Suprapubic skin (tissue), 4 donors: ENCODE measurements at regions not wholly inside any gene's neighbourhood (a gene's known extent, or its start where the extent isn't known, plus 50 kb on each side); places are given as distances from the start of the nearest gene placed in this dataset.

Experiments used
- DNase-seq, 2 donors: peaks; one replicate each; pipeline ENCODE4 v3.0.0-alpha.2; 2019; ENCODE audit warnings: low spot score in 2 of 2
- H3K27ac ChIP-seq: fragments of 200-600 bp; sonication (generic); one replicate; pipeline ENCODE4 v1.5.1; 2019
- H3K27me3 ChIP-seq: fragments of 200-600 bp; sonication (generic); one replicate; pipeline ENCODE4 v1.5.1; 2019
- H3K36me3 ChIP-seq: fragments of 200-600 bp; sonication (generic); one replicate; pipeline ENCODE4 v1.5.1; 2019
- H3K4me1 ChIP-seq: fragments of 200-600 bp; sonication (generic); one replicate; pipeline ENCODE4 v1.5.1; 2019
- H3K4me3 ChIP-seq: fragments of 200-600 bp; sonication (generic); one replicate; pipeline ENCODE4 v1.5.1; 2019; ENCODE audit warnings: mild to moderate bottlenecking
- H3K9me3 ChIP-seq: fragments of 200-600 bp; sonication (generic); one replicate; pipeline ENCODE4 v1.5.1; 2019
- EP300 ChIP-seq: sonication (generic); formaldehyde crosslinking; IDR thresholded peaks from one replicate; pipeline ENCODE4 v1.6.1; 2017; ENCODE audit warnings: antibody characterized with exemption
- POLR2A ChIP-seq, 2 donors: fragments of 450-650 bp; IDR thresholded peaks; one replicate each; pipeline ENCODE4 v1.6.1; 2017; ENCODE audit warnings: antibody characterized with exemption in 2 of 2, mild to moderate bottlenecking in 2 of 2, moderate library complexity in 2 of 2
- POLR2AphosphoS5 ChIP-seq, 3 donors: sonication (generic); formaldehyde crosslinking; IDR thresholded peaks; one replicate each; pipeline ENCODE4 v1.6.1; 2017; ENCODE audit warnings: antibody characterized with exemption in 3 of 3
- WGBS: methylation state at CpG from one replicate; pipeline ENCODE4 v1.1.5; 2018; 5-methylcytosine and 5-hydroxymethylcytosine counted together
- TF ChIP-seq, protein P1 (sequence below), 2 donors: fragments of 200-600 bp in 1 of 2; fragments of 450-650 bp in 1 of 2; sonication (generic) in 1 of 2; IDR thresholded peaks; one replicate each; pipeline ENCODE4 v1.5.1; 2016 to 2019; ENCODE audit warnings: antibody characterized with exemption in 2 of 2, mild to moderate bottlenecking in 1 of 2, moderate library complexity in 1 of 2

DNA sequence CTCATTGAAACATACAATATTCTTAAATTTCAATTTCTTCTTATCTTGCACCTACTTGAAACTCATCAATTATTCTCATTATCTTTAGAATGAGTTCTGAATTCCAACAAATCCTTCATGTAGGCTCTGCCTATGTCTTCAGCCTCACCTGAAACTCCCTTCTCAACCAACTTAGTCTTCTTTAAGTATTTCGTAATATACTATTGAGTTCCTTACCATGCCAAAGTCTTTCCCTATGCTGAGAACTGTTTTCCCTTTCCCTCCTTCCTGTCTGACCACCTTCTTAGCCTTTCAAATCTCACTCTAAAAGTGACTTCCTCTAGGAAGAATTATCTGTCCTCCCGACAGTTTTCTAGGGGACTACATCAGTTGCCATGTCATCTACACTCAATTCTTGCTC is 50.9 kb upstream of the ZFAND5 start:
- 93% methylated on average over 2 of the region's 2 CpGs for WGBS
- no peak for DNase-seq
- H3K27ac ChIP-seq: no peak overlapping the region

DNA sequence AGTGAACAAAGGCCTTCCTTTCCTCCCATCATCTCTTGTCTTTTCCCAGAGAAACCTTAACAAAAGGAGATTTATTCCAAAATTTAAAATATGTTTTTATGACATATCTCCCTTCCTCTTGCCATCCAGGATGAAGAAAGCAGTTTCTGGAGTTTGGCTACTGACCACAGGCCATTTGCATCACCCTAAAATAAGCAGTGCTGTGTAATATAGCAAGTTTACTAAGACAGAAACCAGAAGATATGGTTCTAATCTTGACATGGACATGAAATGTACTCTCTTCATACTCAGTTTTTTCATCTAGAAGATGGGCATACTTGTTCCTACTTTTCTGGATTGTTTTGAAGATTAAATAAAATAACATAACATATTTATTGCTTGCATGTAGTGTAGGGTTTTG is 50.2 kb upstream of the ZFAND5 start:
- no peak overlapping the region for H3K27ac ChIP-seq
- no peak overlapping the region for H3K4me3 ChIP-seq
- DNase-seq: no peak
- H3K27me3 ChIP-seq: no peaks in the 10 kb centered on the region
- TF ChIP-seq POLR2AphosphoS5 (IDR thresholded peaks at IDR 0.05): no peak
- no peak for TF ChIP-seq POLR2A (IDR thresholded peaks at IDR 0.05)
- TF ChIP-seq, protein P1, sequence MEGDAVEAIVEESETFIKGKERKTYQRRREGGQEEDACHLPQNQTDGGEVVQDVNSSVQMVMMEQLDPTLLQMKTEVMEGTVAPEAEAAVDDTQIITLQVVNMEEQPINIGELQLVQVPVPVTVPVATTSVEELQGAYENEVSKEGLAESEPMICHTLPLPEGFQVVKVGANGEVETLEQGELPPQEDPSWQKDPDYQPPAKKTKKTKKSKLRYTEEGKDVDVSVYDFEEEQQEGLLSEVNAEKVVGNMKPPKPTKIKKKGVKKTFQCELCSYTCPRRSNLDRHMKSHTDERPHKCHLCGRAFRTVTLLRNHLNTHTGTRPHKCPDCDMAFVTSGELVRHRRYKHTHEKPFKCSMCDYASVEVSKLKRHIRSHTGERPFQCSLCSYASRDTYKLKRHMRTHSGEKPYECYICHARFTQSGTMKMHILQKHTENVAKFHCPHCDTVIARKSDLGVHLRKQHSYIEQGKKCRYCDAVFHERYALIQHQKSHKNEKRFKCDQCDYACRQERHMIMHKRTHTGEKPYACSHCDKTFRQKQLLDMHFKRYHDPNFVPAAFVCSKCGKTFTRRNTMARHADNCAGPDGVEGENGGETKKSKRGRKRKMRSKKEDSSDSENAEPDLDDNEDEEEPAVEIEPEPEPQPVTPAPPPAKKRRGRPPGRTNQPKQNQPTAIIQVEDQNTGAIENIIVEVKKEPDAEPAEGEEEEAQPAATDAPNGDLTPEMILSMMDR (IDR thresholded peaks at IDR 0.05): no peak
- TF ChIP-seq EP300: no peak
- H3K9me3 ChIP-seq: no peaks in the 10 kb centered on the region
- no peaks in the 10 kb centered on the region for H3K36me3 ChIP-seq
- no peaks in the 10 kb centered on the region for H3K4me1 ChIP-seq

More for the DNA sequence above, 50.9 kb upstream of the ZFAND5 start:
- Histone ChIP-seq H3K9me3 (no peaks in the 10 kb centered on the region), H3K4me3 (no peak overlapping the region), H3K4me1 (no peaks in the 10 kb centered on the region), H3K36me3 (no peaks in the 10 kb centered on the region), H3K27me3 (no peaks in the 10 kb centered on the region)
- no peak for TF ChIP-seq POLR2AphosphoS5 (IDR thresholded peaks at IDR 0.05)
- TF ChIP-seq, protein P1 (IDR thresholded peaks at IDR 0.05): no peak
- TF ChIP-seq EP300: no peak
- TF ChIP-seq POLR2A (IDR thresholded peaks at IDR 0.05): no peak
